ENCODE measurements at regions not wholly inside any gene's neighbourhood (a gene's known extent, or its start where the extent isn't known, plus 50 kb on each side); places are given as distances from the start of the nearest gene placed in this dataset.

DNA sequence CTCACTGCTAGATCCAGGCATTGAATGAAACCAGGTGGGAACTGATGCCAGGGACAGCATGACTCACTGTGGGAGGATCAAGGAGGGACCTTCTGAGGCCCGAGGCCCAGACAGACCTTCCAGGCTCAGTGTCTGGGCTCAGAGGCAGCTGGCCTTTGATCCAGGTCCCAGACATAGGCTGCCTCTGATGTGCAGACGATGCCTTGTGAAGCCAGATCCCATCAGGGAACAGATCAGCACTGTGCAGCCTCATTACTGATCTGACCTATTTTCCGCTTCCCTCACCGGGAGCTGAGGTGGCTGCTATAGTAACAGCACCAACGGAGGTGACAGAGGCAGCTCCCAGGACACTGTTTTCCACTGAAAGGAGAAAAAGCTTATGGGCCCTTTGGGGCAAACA is 399.5 kb downstream of the MATN1 start:
- Histone ChIP-seq H3K36me3 (ENCODE audit: control insufficient read depth in 2 of 2, extremely low read depth in 1 of 2, insufficient read depth in 2 of 2, low read length in 2 of 2) (no peaks in the 10 kb centered on the region), H3K27ac (ENCODE audit: control insufficient read depth, insufficient read depth, low read length) (no peak overlapping the region), H3K9ac (ENCODE audit: control insufficient read depth, extremely low read depth, insufficient read depth, low read length) (no peak overlapping the region), H3K27me3 (ENCODE audit: control insufficient read depth, extremely low read depth, insufficient read depth, low read length) (no peaks in the 10 kb centered on the region), H3K9me3 (ENCODE audit: control insufficient read depth, low read depth, low read length) (no peaks in the 10 kb centered on the region), H2AFZ (ENCODE audit: control insufficient read depth, low read length) (no peak overlapping the region), H3K4me1 (ENCODE audit: control insufficient read depth, extremely low read depth, insufficient read depth, low read length) (no peaks in the 10 kb centered on the region), H3K9me1 (ENCODE audit: control insufficient read depth, extremely low read depth, insufficient read depth, low read length) (no peaks in the 10 kb centered on the region), H3K79me2 (ENCODE audit: control insufficient read depth, insufficient read depth, low read length) (no peaks in the 10 kb centered on the region), H3K4me2 (ENCODE audit: control insufficient read depth, extremely low read depth, insufficient read depth, low read depth, low read length) (no peak overlapping the region), H4K20me1 (ENCODE audit: control insufficient read depth, extremely low read depth, insufficient read depth, low read length) (no peaks in the 10 kb centered on the region), H3K4me3 (ENCODE audit: control insufficient read depth in 2 of 3, extremely low read depth in 1 of 3, insufficient read depth in 2 of 3, low read depth in 1 of 3, low read length in 3 of 3) (no peak overlapping the region)
- dilution Hi-C loops (cut with MboI; ENCODE audit: extremely low pct_ligation_motif_present, low sequenced_read_pairs) = no loop called here
- no peak for FAIRE-seq
- DNase-seq (ENCODE audit: low read depth, low spot score) = no peak
- no peak for TF ChIP-seq EZH2 (IDR thresholded peaks at IDR 0.05; ENCODE audit: low read length)
- TF ChIP-seq, protein P1, sequence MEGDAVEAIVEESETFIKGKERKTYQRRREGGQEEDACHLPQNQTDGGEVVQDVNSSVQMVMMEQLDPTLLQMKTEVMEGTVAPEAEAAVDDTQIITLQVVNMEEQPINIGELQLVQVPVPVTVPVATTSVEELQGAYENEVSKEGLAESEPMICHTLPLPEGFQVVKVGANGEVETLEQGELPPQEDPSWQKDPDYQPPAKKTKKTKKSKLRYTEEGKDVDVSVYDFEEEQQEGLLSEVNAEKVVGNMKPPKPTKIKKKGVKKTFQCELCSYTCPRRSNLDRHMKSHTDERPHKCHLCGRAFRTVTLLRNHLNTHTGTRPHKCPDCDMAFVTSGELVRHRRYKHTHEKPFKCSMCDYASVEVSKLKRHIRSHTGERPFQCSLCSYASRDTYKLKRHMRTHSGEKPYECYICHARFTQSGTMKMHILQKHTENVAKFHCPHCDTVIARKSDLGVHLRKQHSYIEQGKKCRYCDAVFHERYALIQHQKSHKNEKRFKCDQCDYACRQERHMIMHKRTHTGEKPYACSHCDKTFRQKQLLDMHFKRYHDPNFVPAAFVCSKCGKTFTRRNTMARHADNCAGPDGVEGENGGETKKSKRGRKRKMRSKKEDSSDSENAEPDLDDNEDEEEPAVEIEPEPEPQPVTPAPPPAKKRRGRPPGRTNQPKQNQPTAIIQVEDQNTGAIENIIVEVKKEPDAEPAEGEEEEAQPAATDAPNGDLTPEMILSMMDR (optimal IDR thresholded peaks at IDR 0.05 in 1 of 3, IDR thresholded peaks at IDR 0.05 in 1 of 3, conservative IDR thresholded peaks at IDR 0.05 in 1 of 3; ENCODE audit: extremely low read depth in 1 of 3, insufficient read depth in 2 of 3, low read length in 3 of 3) = no peak

DNA sequence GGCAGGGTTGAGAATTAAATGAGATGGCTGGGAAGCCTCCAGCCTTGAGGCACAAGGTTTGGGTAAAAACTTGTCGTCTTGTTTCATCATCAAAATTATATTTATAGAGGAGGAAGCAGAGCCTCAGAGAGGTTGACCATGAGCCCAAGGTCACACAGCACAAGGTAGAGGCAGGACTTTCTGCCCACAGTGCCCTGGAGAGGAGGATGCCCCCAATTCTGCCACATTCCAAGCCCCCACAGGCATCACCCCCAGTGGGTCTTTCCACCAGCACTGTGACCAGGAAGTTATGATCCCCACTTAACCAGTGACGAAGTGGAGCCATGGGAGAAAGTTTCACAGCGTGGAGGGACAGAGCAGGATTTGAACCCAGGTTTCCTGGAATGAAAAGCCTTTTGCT is 400.0 kb downstream of the MATN1 start:
- dilution Hi-C loops (cut with MboI; ENCODE audit: extremely low pct_ligation_motif_present, low sequenced_read_pairs) = no loop called here
- DNase-seq (ENCODE audit: low read depth, low spot score) = no peak
- H4K20me1 ChIP-seq (ENCODE audit: control insufficient read depth, extremely low read depth, insufficient read depth, low read length) = no peaks in the 10 kb centered on the region

More for the DNA sequence above, 400.0 kb downstream of the MATN1 start:
- no peak for FAIRE-seq
- no peak overlapping the region for H3K27ac ChIP-seq (ENCODE audit: control insufficient read depth, insufficient read depth, low read length)
- no peaks in the 10 kb centered on the region for H3K79me2 ChIP-seq (ENCODE audit: control insufficient read depth, insufficient read depth, low read length)
- H3K36me3 ChIP-seq (ENCODE audit: control insufficient read depth in 2 of 2, extremely low read depth in 1 of 2, insufficient read depth in 2 of 2, low read length in 2 of 2) = no peaks in the 10 kb centered on the region
- no peak overlapping the region for H3K4me3 ChIP-seq (ENCODE audit: control insufficient read depth in 2 of 3, extremely low read depth in 1 of 3, insufficient read depth in 2 of 3, low read depth in 1 of 3, low read length in 3 of 3)
- H3K9me1 ChIP-seq (ENCODE audit: control insufficient read depth, extremely low read depth, insufficient read depth, low read length) = no peaks in the 10 kb centered on the region
- no peaks in the 10 kb centered on the region for H3K4me1 ChIP-seq (ENCODE audit: control insufficient read depth, extremely low read depth, insufficient read depth, low read length)
- H3K4me2 ChIP-seq (ENCODE audit: control insufficient read depth, extremely low read depth, insufficient read depth, low read depth, low read length) = no peak overlapping the region
- no peak overlapping the region for H3K9ac ChIP-seq (ENCODE audit: control insufficient read depth, extremely low read depth, insufficient read depth, low read length)
- TF ChIP-seq, protein P1 (optimal IDR thresholded peaks at IDR 0.05 in 1 of 3, IDR thresholded peaks at IDR 0.05 in 1 of 3, conservative IDR thresholded peaks at IDR 0.05 in 1 of 3; ENCODE audit: extremely low read depth in 1 of 3, insufficient read depth in 2 of 3, low read length in 3 of 3) = no peak
- TF ChIP-seq EZH2 (IDR thresholded peaks at IDR 0.05; ENCODE audit: low read length) = no peak
- peaks cover under 1% of the 10 kb centered on the region for H3K27me3 ChIP-seq (ENCODE audit: control insufficient read depth, extremely low read depth, insufficient read depth, low read length)
- H3K9me3 ChIP-seq (ENCODE audit: control insufficient read depth, low read depth, low read length) = no peaks in the 10 kb centered on the region
- no peak overlapping the region for H2AFZ ChIP-seq (ENCODE audit: control insufficient read depth, low read length)

Measured in keratinocyte (primary cell).